ENCODE measurements at regions not wholly inside any gene's neighbourhood (a gene's known extent, or its start where the extent isn't known, plus 50 kb on each side); places are given as distances from the start of the nearest gene placed in this dataset.
"Not testable (repeated sequence)": the region's sequence is repeated elsewhere in the genome, so short reads cannot be mapped to it uniquely, and the experiment has no call there.

DNA sequence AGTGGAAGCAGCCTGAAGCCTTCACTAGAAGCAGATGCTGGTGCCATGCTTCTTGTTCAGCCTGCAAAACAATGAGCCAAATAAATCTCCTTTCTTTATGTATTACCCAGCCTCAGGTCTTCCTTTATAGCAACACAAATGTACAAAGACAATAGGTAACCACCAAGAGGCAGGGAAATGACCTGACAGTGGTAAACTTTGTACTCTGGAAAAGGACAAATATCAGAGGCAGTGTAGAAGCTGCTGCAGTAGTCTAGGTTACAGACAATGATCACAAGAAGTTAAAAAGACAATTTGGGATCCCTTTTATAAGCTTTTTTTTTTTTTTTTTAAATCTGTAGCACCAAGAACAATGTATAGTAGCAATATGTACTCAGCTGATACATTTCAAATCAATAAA lies 76.7 kb upstream of the POMZP3 start:
- TF ChIP-seq, protein P1, sequence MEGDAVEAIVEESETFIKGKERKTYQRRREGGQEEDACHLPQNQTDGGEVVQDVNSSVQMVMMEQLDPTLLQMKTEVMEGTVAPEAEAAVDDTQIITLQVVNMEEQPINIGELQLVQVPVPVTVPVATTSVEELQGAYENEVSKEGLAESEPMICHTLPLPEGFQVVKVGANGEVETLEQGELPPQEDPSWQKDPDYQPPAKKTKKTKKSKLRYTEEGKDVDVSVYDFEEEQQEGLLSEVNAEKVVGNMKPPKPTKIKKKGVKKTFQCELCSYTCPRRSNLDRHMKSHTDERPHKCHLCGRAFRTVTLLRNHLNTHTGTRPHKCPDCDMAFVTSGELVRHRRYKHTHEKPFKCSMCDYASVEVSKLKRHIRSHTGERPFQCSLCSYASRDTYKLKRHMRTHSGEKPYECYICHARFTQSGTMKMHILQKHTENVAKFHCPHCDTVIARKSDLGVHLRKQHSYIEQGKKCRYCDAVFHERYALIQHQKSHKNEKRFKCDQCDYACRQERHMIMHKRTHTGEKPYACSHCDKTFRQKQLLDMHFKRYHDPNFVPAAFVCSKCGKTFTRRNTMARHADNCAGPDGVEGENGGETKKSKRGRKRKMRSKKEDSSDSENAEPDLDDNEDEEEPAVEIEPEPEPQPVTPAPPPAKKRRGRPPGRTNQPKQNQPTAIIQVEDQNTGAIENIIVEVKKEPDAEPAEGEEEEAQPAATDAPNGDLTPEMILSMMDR (IDR thresholded peaks at IDR 0.05 in 8 of 11, conservative IDR thresholded peaks at IDR 0.05 in 3 of 11) = not testable (repeated sequence)
- not testable (repeated sequence) for TF ChIP-seq POLR2A, POLR2AphosphoS5 (IDR thresholded peaks at IDR 0.05)
